H7 (cell line): ENCODE measurements at regions not wholly inside any gene's neighbourhood (a gene's known extent, or its start where the extent isn't known, plus 50 kb on each side); places are given as distances from the start of the nearest gene placed in this dataset.
"Not testable (repeated sequence)": the region's sequence is repeated elsewhere in the genome, so short reads cannot be mapped to it uniquely, and the experiment has no call there.

ENCODE experiments used
- DNase-seq: peaks from one replicate; pipeline ENCODE4 v3.0.0; 2012
- H3K27me3 ChIP-seq: 2 replicates; pipeline ENCODE4 v1.6.0; 2011; ENCODE audit warnings: mild to moderate bottlenecking, low read length; ENCODE audit not compliant: control insufficient read depth, insufficient read depth
- H3K36me3 ChIP-seq: replicated peaks from 2 replicates; pipeline ENCODE4 v1.5.1; 2011; ENCODE audit warnings: low read length; ENCODE audit not compliant: control insufficient read depth, insufficient read depth
- H3K4me3 ChIP-seq: 2 replicates; pipeline ENCODE4 v1.5.1; 2011; ENCODE audit warnings: low read depth, mild to moderate bottlenecking, control low read depth, low read length, moderate library complexity; ENCODE audit not compliant: insufficient read depth

- DNase-seq = no peak
- Histone ChIP-seq H3K4me3 (no peak overlapping the region), H3K27me3 (no peaks in the 10 kb centered on the region), H3K36me3 (no peaks in the 10 kb centered on the region)
These were observed 55.6 kb downstream of the SOWAHC start for GRCh38 chr2:109669731-109670130.

- Histone ChIP-seq H3K36me3 (no peaks in the 10 kb centered on the region), H3K4me3 (no peak overlapping the region), H3K27me3 (no peaks in the 10 kb centered on the region)
- DNase-seq = no peak
These were observed 56.6 kb downstream of the SOWAHC start for GRCh38 chr2:109670556-109671411.

GRCh38 chr2:109674894-109675534 lies 60.9 kb downstream of the SOWAHC start:
- no peaks in the 10 kb centered on the region for H3K36me3 ChIP-seq
- no peak for DNase-seq
- no peaks in the 10 kb centered on the region for H3K27me3 ChIP-seq
- H3K4me3 ChIP-seq = no peak overlapping the region

- Histone ChIP-seq H3K4me3 (no peak overlapping the region), H3K27me3 (no peaks in the 10 kb centered on the region), H3K36me3 (no peaks in the 10 kb centered on the region)
- DNase-seq = no peak
These were observed 61.6 kb downstream of the SOWAHC start for GRCh38 chr2:109675666-109676345.

GRCh38 chr2:109676346-109676902 lies 62.3 kb downstream of the SOWAHC start:
- DNase-seq = no peak
- Histone ChIP-seq H3K27me3 (no peaks in the 10 kb centered on the region), H3K36me3 (no peaks in the 10 kb centered on the region), H3K4me3 (no peak overlapping the region)

GRCh38 chr2:109677121-109677731 lies 63.1 kb downstream of the SOWAHC start:
- not testable (repeated sequence) for DNase-seq, H3K27me3 ChIP-seq

GRCh38 chr2:109677835-109678580 lies 63.8 kb downstream of the SOWAHC start:
- Histone ChIP-seq H3K36me3 (no peaks in the 10 kb centered on the region), H3K4me3 (no peak overlapping the region), H3K27me3 (no peaks in the 10 kb centered on the region)
- no peak for DNase-seq

More at GRCh38 chr2:109677121-109677731, 63.1 kb downstream of the SOWAHC start:
- H3K4me3 ChIP-seq, H3K36me3 ChIP-seq: not testable (repeated sequence)

GRCh38 chr2:109678724-109679201 lies 64.6 kb downstream of the SOWAHC start:
- H3K36me3 ChIP-seq, H3K4me3 ChIP-seq, DNase-seq, H3K27me3 ChIP-seq: not testable (repeated sequence)

GRCh38 chr2:109679225-109679624 lies 65.1 kb downstream of the SOWAHC start:
- no peaks in the 10 kb centered on the region for H3K27me3 ChIP-seq
- H3K4me3 ChIP-seq = no peak overlapping the region
- no peaks in the 10 kb centered on the region for H3K36me3 ChIP-seq
- no peak for DNase-seq

GRCh38 chr2:109679626-109680025 lies 65.5 kb downstream of the SOWAHC start:
- Histone ChIP-seq H3K36me3 (no peaks in the 10 kb centered on the region), H3K4me3 (no peak overlapping the region), H3K27me3 (no peaks in the 10 kb centered on the region)
- no peak for DNase-seq

- H3K36me3 ChIP-seq = no peaks in the 10 kb centered on the region
- no peak overlapping the region for H3K4me3 ChIP-seq
- no peak for DNase-seq
- no peaks in the 10 kb centered on the region for H3K27me3 ChIP-seq
These were observed 66.5 kb downstream of the SOWAHC start for GRCh38 chr2:109680523-109681297.

GRCh38 chr2:109681633-109682380 lies 67.6 kb downstream of the SOWAHC start:
- no peaks in the 10 kb centered on the region for H3K27me3 ChIP-seq
- H3K4me3 ChIP-seq = no peak overlapping the region
- no peak for DNase-seq
- H3K36me3 ChIP-seq = no peaks in the 10 kb centered on the region

GRCh38 chr2:109683452-109683851 lies 69.3 kb downstream of the SOWAHC start:
- H3K4me3 ChIP-seq = no peak overlapping the region
- H3K27me3 ChIP-seq = no peaks in the 10 kb centered on the region
- H3K36me3 ChIP-seq = no peaks in the 10 kb centered on the region
- no peak for DNase-seq
